Astrocyte of the cerebellum (primary cell): ENCODE measurements at regions not wholly inside any gene's neighbourhood (a gene's known extent, or its start where the extent isn't known, plus 50 kb on each side); places are given as distances from the start of the nearest gene placed in this dataset.
"Not testable (repeated sequence)": the region's sequence is repeated elsewhere in the genome, so short reads cannot be mapped to it uniquely, and the experiment has no call there.

Experiments
- DNase-seq: peaks from one replicate; pipeline ENCODE4 v3.0.0-alpha.2; 2011; ENCODE audit warnings: low read depth
- H3K4me3 ChIP-seq: 2 replicates; pipeline ENCODE4 v1.5.1; 2011; ENCODE audit warnings: mild to moderate bottlenecking, low read depth, low read length, moderate library complexity
- in situ Hi-C: cut with HindIII; loops from 2 replicates; pipeline ENCODE4 v1.10.0; 2017; ENCODE audit warnings: low sequenced_read_pairs
- TF ChIP-seq, protein P1 (sequence below): IDR thresholded peaks from 2 replicates; pipeline ENCODE4 v1.5.1; 2012; ENCODE audit warnings: low read length, low read depth, moderate library complexity, mild to moderate bottlenecking; ENCODE audit errors: missing control alignments

GRCh38 chr6:160883999-160884398 is 107.6 kb upstream of the MAP3K4 start:
- no peak overlapping the region for H3K4me3 ChIP-seq
- no peak for DNase-seq
- TF ChIP-seq, protein P1, sequence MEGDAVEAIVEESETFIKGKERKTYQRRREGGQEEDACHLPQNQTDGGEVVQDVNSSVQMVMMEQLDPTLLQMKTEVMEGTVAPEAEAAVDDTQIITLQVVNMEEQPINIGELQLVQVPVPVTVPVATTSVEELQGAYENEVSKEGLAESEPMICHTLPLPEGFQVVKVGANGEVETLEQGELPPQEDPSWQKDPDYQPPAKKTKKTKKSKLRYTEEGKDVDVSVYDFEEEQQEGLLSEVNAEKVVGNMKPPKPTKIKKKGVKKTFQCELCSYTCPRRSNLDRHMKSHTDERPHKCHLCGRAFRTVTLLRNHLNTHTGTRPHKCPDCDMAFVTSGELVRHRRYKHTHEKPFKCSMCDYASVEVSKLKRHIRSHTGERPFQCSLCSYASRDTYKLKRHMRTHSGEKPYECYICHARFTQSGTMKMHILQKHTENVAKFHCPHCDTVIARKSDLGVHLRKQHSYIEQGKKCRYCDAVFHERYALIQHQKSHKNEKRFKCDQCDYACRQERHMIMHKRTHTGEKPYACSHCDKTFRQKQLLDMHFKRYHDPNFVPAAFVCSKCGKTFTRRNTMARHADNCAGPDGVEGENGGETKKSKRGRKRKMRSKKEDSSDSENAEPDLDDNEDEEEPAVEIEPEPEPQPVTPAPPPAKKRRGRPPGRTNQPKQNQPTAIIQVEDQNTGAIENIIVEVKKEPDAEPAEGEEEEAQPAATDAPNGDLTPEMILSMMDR = no peak
- in situ Hi-C loops = no loop called here

DNA sequence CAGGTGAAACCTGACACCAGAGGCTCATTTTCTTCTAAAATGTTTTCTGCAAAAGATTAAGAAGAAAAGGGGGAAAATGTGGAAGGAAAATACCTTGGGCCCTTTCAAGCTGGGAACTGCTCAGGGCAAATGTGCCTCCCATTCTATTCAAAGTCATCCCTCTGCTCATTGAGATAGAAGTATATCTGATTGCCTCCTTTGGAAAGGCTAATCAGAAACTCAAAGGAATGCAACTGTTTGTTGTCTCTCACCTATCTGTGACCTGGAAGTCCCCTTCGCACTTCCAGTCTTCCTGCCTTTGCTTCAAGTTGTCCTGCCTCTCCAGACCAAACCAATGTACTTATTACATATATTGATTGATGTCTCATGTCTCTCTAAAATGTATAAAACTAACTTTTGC is 102.4 kb upstream of the MAP3K4 start:
- DNase-seq, in situ Hi-C loops, H3K4me3 ChIP-seq: not testable (repeated sequence)

- TF ChIP-seq, protein P1 = no peak
- in situ Hi-C loops = no loop called here
- no peak for DNase-seq
- no peak overlapping the region for H3K4me3 ChIP-seq
Observed at GRCh38 chr6:160891690-160892089, 99.9 kb upstream of the MAP3K4 start.

DNA sequence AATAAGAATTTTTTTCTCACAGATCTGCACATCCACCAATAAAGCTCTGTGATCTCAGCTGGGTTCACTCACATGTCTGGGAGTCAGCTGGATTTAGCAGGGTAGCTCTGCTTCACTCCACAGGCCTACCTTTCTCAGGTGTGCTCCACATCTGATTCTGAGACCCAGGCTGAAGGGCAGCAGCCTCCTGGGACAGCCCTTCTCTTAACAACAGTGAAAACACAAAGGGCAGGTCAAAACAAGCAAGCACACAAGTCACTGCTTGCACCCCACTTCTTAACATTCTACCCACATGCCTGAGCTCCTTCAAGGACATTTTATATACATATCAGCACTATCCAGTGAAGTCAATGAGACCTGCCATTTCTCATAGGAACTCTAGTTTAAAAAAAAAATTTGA is 96.0 kb upstream of the MAP3K4 start:
- DNase-seq = no peak
- TF ChIP-seq, protein P1 = no peak
- H3K4me3 ChIP-seq = no peak overlapping the region
- in situ Hi-C loops = no loop called here

DNA sequence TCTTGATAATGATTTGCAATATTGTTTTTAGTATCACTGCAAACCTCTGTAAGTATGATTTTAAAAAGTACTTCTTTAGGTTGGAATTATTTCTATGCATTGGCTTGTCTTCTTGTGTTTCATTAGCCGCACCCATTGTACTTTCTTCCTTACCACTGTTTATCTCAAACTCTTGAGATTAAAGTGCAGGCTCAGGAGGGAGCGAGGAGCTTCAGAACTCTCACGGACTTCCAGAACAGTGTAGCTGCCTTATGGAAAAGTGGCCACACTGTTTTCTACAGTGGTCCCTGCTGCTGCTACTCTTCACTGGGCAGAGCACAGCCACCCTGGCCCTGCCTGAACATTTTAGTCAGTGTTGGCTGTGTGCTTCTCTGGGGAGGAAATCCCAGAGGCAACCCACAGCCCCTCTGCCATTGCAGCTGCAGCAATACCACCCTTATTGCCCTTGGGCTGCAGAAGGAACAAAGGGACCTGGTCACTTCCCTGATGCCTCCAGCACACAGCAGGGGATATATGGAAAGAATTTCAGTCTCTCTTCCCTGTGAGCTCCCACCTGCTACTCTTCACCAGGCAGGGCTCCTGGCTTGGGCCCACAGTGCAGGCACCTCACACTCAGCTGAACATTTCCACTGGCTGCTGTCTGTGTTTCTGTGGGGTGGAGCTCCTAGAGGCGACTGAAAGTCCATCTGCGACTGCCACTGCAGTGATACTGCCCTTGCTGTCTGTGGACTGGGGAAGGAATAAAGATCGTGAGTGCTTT is 91.7 kb upstream of the MAP3K4 start:
- no peak for DNase-seq
- H3K4me3 ChIP-seq = no peak overlapping the region
- TF ChIP-seq, protein P1 = no peak
- in situ Hi-C loops = no loop called here

DNA sequence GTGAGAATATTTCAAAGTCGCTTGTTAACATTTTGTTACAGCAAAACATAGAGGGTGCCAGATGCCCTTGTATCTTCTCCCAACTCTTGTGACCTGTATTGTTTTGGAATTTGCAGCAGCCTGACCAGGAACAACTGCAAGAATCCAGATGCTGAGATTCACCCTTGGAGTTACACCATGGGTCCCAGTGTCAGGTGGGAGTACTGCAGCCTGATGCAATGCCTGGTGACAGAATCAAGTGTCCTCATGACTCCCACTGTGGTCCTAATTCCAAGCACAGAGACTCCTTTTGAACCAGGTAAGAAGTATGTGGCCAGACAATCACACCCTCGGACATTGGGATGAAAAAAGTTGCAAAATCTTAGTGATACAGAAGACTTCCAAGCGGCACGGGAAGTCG is 79.6 kb upstream of the MAP3K4 start:
- in situ Hi-C loops = no loop called here
- no peak overlapping the region for H3K4me3 ChIP-seq
- DNase-seq = no peak
- TF ChIP-seq, protein P1 = no peak

DNA sequence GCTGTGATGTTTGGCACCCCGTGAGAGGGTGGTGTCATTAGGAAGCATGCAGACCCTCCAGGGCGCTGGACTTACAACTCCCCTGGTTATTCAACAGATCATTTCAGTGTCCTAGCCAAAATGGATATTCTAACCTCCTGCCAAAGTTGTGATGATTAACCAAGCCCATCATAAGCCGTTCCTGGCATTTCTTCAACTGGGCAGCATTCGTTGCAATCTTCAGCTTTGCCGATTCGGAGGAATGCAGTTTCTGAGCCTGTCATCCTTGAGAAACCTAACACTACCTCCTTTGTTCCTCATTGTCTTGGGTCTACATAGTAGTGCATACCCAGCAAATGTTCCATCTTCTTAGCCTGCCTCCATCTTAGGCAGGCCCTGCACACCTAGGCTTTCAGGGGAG is 79.2 kb upstream of the MAP3K4 start:
- in situ Hi-C loops = no loop called here
- DNase-seq = peak; percentile 6
- TF ChIP-seq, protein P1 = no peak
- H3K4me3 ChIP-seq = no peak overlapping the region
